ENCODE measurements at regions not wholly inside any gene's neighbourhood (a gene's known extent, or its start where the extent isn't known, plus 50 kb on each side); places are given as distances from the start of the nearest gene placed in this dataset.

- TF ChIP-seq, protein P1, sequence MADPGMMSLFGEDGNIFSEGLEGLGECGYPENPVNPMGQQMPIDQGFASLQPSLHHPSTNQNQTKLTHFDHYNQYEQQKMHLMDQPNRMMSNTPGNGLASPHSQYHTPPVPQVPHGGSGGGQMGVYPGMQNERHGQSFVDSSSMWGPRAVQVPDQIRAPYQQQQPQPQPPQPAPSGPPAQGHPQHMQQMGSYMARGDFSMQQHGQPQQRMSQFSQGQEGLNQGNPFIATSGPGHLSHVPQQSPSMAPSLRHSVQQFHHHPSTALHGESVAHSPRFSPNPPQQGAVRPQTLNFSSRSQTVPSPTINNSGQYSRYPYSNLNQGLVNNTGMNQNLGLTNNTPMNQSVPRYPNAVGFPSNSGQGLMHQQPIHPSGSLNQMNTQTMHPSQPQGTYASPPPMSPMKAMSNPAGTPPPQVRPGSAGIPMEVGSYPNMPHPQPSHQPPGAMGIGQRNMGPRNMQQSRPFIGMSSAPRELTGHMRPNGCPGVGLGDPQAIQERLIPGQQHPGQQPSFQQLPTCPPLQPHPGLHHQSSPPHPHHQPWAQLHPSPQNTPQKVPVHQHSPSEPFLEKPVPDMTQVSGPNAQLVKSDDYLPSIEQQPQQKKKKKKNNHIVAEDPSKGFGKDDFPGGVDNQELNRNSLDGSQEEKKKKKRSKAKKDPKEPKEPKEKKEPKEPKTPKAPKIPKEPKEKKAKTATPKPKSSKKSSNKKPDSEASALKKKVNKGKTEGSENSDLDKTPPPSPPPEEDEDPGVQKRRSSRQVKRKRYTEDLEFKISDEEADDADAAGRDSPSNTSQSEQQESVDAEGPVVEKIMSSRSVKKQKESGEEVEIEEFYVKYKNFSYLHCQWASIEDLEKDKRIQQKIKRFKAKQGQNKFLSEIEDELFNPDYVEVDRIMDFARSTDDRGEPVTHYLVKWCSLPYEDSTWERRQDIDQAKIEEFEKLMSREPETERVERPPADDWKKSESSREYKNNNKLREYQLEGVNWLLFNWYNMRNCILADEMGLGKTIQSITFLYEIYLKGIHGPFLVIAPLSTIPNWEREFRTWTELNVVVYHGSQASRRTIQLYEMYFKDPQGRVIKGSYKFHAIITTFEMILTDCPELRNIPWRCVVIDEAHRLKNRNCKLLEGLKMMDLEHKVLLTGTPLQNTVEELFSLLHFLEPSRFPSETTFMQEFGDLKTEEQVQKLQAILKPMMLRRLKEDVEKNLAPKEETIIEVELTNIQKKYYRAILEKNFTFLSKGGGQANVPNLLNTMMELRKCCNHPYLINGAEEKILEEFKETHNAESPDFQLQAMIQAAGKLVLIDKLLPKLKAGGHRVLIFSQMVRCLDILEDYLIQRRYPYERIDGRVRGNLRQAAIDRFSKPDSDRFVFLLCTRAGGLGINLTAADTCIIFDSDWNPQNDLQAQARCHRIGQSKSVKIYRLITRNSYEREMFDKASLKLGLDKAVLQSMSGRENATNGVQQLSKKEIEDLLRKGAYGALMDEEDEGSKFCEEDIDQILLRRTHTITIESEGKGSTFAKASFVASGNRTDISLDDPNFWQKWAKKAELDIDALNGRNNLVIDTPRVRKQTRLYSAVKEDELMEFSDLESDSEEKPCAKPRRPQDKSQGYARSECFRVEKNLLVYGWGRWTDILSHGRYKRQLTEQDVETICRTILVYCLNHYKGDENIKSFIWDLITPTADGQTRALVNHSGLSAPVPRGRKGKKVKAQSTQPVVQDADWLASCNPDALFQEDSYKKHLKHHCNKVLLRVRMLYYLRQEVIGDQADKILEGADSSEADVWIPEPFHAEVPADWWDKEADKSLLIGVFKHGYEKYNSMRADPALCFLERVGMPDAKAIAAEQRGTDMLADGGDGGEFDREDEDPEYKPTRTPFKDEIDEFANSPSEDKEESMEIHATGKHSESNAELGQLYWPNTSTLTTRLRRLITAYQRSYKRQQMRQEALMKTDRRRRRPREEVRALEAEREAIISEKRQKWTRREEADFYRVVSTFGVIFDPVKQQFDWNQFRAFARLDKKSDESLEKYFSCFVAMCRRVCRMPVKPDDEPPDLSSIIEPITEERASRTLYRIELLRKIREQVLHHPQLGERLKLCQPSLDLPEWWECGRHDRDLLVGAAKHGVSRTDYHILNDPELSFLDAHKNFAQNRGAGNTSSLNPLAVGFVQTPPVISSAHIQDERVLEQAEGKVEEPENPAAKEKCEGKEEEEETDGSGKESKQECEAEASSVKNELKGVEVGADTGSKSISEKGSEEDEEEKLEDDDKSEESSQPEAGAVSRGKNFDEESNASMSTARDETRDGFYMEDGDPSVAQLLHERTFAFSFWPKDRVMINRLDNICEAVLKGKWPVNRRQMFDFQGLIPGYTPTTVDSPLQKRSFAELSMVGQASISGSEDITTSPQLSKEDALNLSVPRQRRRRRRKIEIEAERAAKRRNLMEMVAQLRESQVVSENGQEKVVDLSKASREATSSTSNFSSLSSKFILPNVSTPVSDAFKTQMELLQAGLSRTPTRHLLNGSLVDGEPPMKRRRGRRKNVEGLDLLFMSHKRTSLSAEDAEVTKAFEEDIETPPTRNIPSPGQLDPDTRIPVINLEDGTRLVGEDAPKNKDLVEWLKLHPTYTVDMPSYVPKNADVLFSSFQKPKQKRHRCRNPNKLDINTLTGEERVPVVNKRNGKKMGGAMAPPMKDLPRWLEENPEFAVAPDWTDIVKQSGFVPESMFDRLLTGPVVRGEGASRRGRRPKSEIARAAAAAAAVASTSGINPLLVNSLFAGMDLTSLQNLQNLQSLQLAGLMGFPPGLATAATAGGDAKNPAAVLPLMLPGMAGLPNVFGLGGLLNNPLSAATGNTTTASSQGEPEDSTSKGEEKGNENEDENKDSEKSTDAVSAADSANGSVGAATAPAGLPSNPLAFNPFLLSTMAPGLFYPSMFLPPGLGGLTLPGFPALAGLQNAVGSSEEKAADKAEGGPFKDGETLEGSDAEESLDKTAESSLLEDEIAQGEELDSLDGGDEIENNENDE (IDR thresholded peaks at IDR 0.05; ENCODE audit: insufficient replicate concordance, low read length) = no peak
- TF ChIP-seq ZNF274 (IDR thresholded peaks at IDR 0.05; ENCODE audit: borderline replicate concordance, extremely low read depth, low read length) (no peak), JUN (IDR thresholded peaks at IDR 0.05; ENCODE audit: low read depth, low read length) (no peak), ASH2L (IDR thresholded peaks at IDR 0.05; ENCODE audit: low read length) (peak; percentile 76), RNF2 (IDR thresholded peaks at IDR 0.05; ENCODE audit: borderline replicate concordance, low read depth, low read length, missing control alignments, poor library complexity, severe bottlenecking) (no peak), SIN3A (conservative IDR thresholded peaks at IDR 0.05 in 1 of 2, IDR thresholded peaks at IDR 0.05 in 1 of 2; ENCODE audit: low read depth in 1 of 2, low read length in 2 of 2) (no peak), CEBPB (IDR thresholded peaks at IDR 0.05; ENCODE audit: low read depth, low read length) (peak; percentile 40; the same call in 1 of the 2 replicates), JUND (IDR thresholded peaks at IDR 0.05; ENCODE audit: low read length) (0 out of 2 replicates have a peak, but pooled peaks have one; percentile 17), EGR1 (IDR thresholded peaks at IDR 0.05; ENCODE audit: borderline replicate concordance, low read depth, low read length) (no peak)
Observed at GRCh38 chr10:16386855-16387254, 50.0 kb upstream of the PTER start (continued).
